Adipocyte (in vitro differentiated cells): ENCODE measurements at regions not wholly inside any gene's neighbourhood (a gene's known extent, or its start where the extent isn't known, plus 50 kb on each side); places are given as distances from the start of the nearest gene placed in this dataset.

Source experiments
- DNase-seq: peaks from one replicate; pipeline ENCODE4 v3.0.0-alpha.2; 2015; ENCODE audit warnings: low read depth
- H3K27me3 ChIP-seq: replicated peaks from 2 replicates; pipeline ENCODE4 v1.7.0; 2013; ENCODE audit warnings: mild to moderate bottlenecking, low read length, moderate library complexity; ENCODE audit not compliant: control insufficient read depth, insufficient read depth
- H3K36me3 ChIP-seq: 2 replicates; pipeline ENCODE4 v1.7.0; 2013; ENCODE audit warnings: low read length, mild to moderate bottlenecking, moderate library complexity; ENCODE audit not compliant: control insufficient read depth, insufficient read depth, severe bottlenecking
- H3K4me1 ChIP-seq: 2 replicates; pipeline ENCODE4 v1.7.0; 2013; ENCODE audit warnings: mild to moderate bottlenecking, low read length, moderate library complexity; ENCODE audit not compliant: control insufficient read depth, insufficient read depth
- H3K4me3 ChIP-seq: 2 replicates; pipeline ENCODE4 v1.7.0; 2013; ENCODE audit warnings: mild to moderate bottlenecking, low read length, moderate library complexity
- H3K9ac ChIP-seq: 2 replicates; pipeline ENCODE4 v1.7.0; 2013; ENCODE audit warnings: mild to moderate bottlenecking, low read length, moderate library complexity
- H3K9me3 ChIP-seq: 2 replicates; pipeline ENCODE4 v1.7.0; 2013; ENCODE audit warnings: mild to moderate bottlenecking, low read length, moderate library complexity; ENCODE audit not compliant: control insufficient read depth

- Histone ChIP-seq H3K36me3 (no peaks in the 10 kb centered on the region), H3K4me3 (no peak overlapping the region), H3K4me1 (peaks cover 2% of the 10 kb centered on the region), H3K9me3 (no peaks in the 10 kb centered on the region), H3K27me3 (no peaks in the 10 kb centered on the region), H3K9ac (no peak overlapping the region)
- no peak for DNase-seq
These were observed 367.2 kb downstream of the OTOL1 start for GRCh38 chr3:161863775-161864174.

- no peaks in the 10 kb centered on the region for H3K36me3 ChIP-seq
- no peaks in the 10 kb centered on the region for H3K9me3 ChIP-seq
- H3K4me1 ChIP-seq = peaks cover 2% of the 10 kb centered on the region
- H3K9ac ChIP-seq = no peak overlapping the region
- no peak overlapping the region for H3K4me3 ChIP-seq
- DNase-seq = no peak
- no peaks in the 10 kb centered on the region for H3K27me3 ChIP-seq
These were observed 369.6 kb downstream of the OTOL1 start for GRCh38 chr3:161866176-161866575.

GRCh38 chr3:161875483-161875882, 378.9 kb downstream of the OTOL1 start:
- H3K4me1 ChIP-seq = no peaks in the 10 kb centered on the region
- no peaks in the 10 kb centered on the region for H3K27me3 ChIP-seq
- H3K9ac ChIP-seq = no peak overlapping the region

GRCh38 chr3:161879470-161879869, 382.9 kb downstream of the OTOL1 start:
- no peaks in the 10 kb centered on the region for H3K27me3 ChIP-seq

More at GRCh38 chr3:161875483-161875882, 378.9 kb downstream of the OTOL1 start:
- no peaks in the 10 kb centered on the region for H3K9me3 ChIP-seq
- no peaks in the 10 kb centered on the region for H3K36me3 ChIP-seq
- DNase-seq = no peak
- no peak overlapping the region for H3K4me3 ChIP-seq

GRCh38 chr3:161884830-161885229, 388.2 kb downstream of the OTOL1 start:
- no peak overlapping the region for H3K9ac ChIP-seq
- H3K9me3 ChIP-seq = no peaks in the 10 kb centered on the region
- peaks cover 3% of the 10 kb centered on the region for H3K4me1 ChIP-seq
- no peaks in the 10 kb centered on the region for H3K27me3 ChIP-seq
- no peaks in the 10 kb centered on the region for H3K36me3 ChIP-seq
- DNase-seq = no peak
- H3K4me3 ChIP-seq = no peak overlapping the region

More at GRCh38 chr3:161879470-161879869, 382.9 kb downstream of the OTOL1 start:
- H3K9ac ChIP-seq = no peak overlapping the region
- H3K9me3 ChIP-seq = no peaks in the 10 kb centered on the region
- no peak overlapping the region for H3K4me3 ChIP-seq
- peak; percentile 10 for DNase-seq
- H3K4me1 ChIP-seq = no peaks in the 10 kb centered on the region
- no peaks in the 10 kb centered on the region for H3K36me3 ChIP-seq

- Histone ChIP-seq H3K4me3 (no peak overlapping the region), H3K4me1 (peaks cover 17% of the 10 kb centered on the region), H3K9me3 (peaks cover 8% of the 10 kb centered on the region), H3K36me3 (no peaks in the 10 kb centered on the region), H3K27me3 (no peaks in the 10 kb centered on the region), H3K9ac (no peak overlapping the region)
- DNase-seq = peak; percentile 92
These were observed 393.6 kb downstream of the OTOL1 start for GRCh38 chr3:161890147-161890625.

GRCh38 chr3:161893972-161894371, 397.4 kb downstream of the OTOL1 start:
- Histone ChIP-seq H3K27me3 (no peaks in the 10 kb centered on the region), H3K4me3 (no peak overlapping the region), H3K36me3 (no peaks in the 10 kb centered on the region), H3K9ac (no peak overlapping the region), H3K9me3 (peaks cover 8% of the 10 kb centered on the region), H3K4me1 (peaks cover 17% of the 10 kb centered on the region)
- DNase-seq = peak; percentile 82

- peaks cover 15% of the 10 kb centered on the region for H3K4me1 ChIP-seq
- peaks cover 8% of the 10 kb centered on the region for H3K9me3 ChIP-seq
- no peaks in the 10 kb centered on the region for H3K27me3 ChIP-seq
- no peak for DNase-seq
- H3K36me3 ChIP-seq = no peaks in the 10 kb centered on the region
- no peak overlapping the region for H3K9ac ChIP-seq
- no peak overlapping the region for H3K4me3 ChIP-seq
These were observed 398.0 kb downstream of the OTOL1 start for GRCh38 chr3:161894657-161895056.

- no peaks in the 10 kb centered on the region for H3K36me3 ChIP-seq
- H3K27me3 ChIP-seq = no peaks in the 10 kb centered on the region
- H3K4me3 ChIP-seq = no peak overlapping the region
- no peaks in the 10 kb centered on the region for H3K4me1 ChIP-seq
- no peak overlapping the region for H3K9ac ChIP-seq
- no peak for DNase-seq
- H3K9me3 ChIP-seq = no peaks in the 10 kb centered on the region
These were observed 409.0 kb downstream of the OTOL1 start for GRCh38 chr3:161905520-161906132.

GRCh38 chr3:161913786-161914389, 417.3 kb downstream of the OTOL1 start:
- Histone ChIP-seq H3K9ac (no peak overlapping the region), H3K27me3 (no peaks in the 10 kb centered on the region), H3K4me3 (no peak overlapping the region), H3K4me1 (peaks cover 21% of the 10 kb centered on the region), H3K9me3 (no peaks in the 10 kb centered on the region), H3K36me3 (no peaks in the 10 kb centered on the region)
- peak; percentile 30 for DNase-seq

- Histone ChIP-seq H3K27me3 (no peaks in the 10 kb centered on the region), H3K4me3 (peak overlapping the region; percentile 51), H3K4me1 (peaks cover 21% of the 10 kb centered on the region), H3K9me3 (no peaks in the 10 kb centered on the region), H3K36me3 (no peaks in the 10 kb centered on the region), H3K9ac (peak overlapping the region; percentile 8)
- DNase-seq = peak; percentile 39
These were observed 418.3 kb downstream of the OTOL1 start for GRCh38 chr3:161914703-161915417.
